Activated B cell treated with CpG ODN at 0.5 μM for 24 hours (primary cell): ENCODE measurements at regions not wholly inside any gene's neighbourhood (a gene's known extent, or its start where the extent isn't known, plus 50 kb on each side); places are given as distances from the start of the nearest gene placed in this dataset.

Source experiments
- ATAC-seq: fragments of 200-7000 bp; cut with Tn5 transposase; one replicate; pipeline ENCODE4 v1.10.0; 2021; ENCODE audit warnings: low read depth, mild to moderate bottlenecking, moderate library complexity
- CTCF ChIA-PET: fragments of 350-600 bp; sonication (Branson Sonifier 250); formaldehyde crosslinking; loops from one replicate; lab custom pipeline; 2021; ENCODE audit warnings: antibody characterized with exemption; lab: Charles Lee
- POLR2A ChIA-PET: fragments of 350-600 bp; sonication (Branson Sonifier 250); formaldehyde crosslinking; loops from one replicate; lab custom pipeline; 2021; ENCODE audit warnings: antibody characterized with exemption; lab: Charles Lee
- DNase-seq: peaks from one replicate; pipeline ENCODE4 v3.0.0; 2022
- H3K27ac Mint-ChIP-seq: one replicate; pipeline ENCODE4 v1.8.0; 2020; ENCODE audit warnings: mixed read lengths
- H3K27me3 Mint-ChIP-seq: one replicate; pipeline ENCODE4 v1.8.0; 2021; ENCODE audit warnings: mixed read lengths
- H3K36me3 Mint-ChIP-seq: one replicate; pipeline ENCODE4 v1.8.0; 2021; ENCODE audit warnings: low read depth, mixed read lengths
- H3K4me1 Mint-ChIP-seq: one replicate; pipeline ENCODE4 v1.8.0; 2021; ENCODE audit warnings: mixed read lengths
- H3K4me3 Mint-ChIP-seq: one replicate; pipeline ENCODE4 v1.8.0; 2020; ENCODE audit warnings: mild to moderate bottlenecking, mixed read lengths
- H3K9me3 Mint-ChIP-seq: one replicate; pipeline ENCODE4 v1.8.0; 2020; ENCODE audit warnings: mixed read lengths
- CTCF ChIP-seq: fragments of 200-600 bp; IDR thresholded peaks from one replicate; pipeline ENCODE4 v1.8.0; 2022; ENCODE audit warnings: antibody characterized with exemption, mild to moderate bottlenecking
- intact Hi-C: fragments of 100-400 bp; cut with micrococcal nuclease; formaldehyde crosslinking; loops from one replicate; pipeline ENCODE4 v1.15.1; 2024

GRCh38 chr14:71579331-71579730 is 352.9 kb upstream of the RGS6 start:
- H3K27me3 Mint-ChIP-seq, result no peaks in the 10 kb centered on the region
- H3K4me3 Mint-ChIP-seq, result no peak overlapping the region
- no peak for ATAC-seq
- DNase-seq, result no peak
- CTCF ChIA-PET, result no interaction called here
- no peaks in the 10 kb centered on the region for H3K9me3 Mint-ChIP-seq
- H3K36me3 Mint-ChIP-seq, result peaks cover 16% of the 10 kb centered on the region
- no peak for TF ChIP-seq CTCF
- POLR2A ChIA-PET, result no interaction called here
- peaks cover 39% of the 10 kb centered on the region for H3K4me1 Mint-ChIP-seq
- intact Hi-C loops, result no loop called here
- H3K27ac Mint-ChIP-seq, result no peak overlapping the region

- CTCF ChIA-PET, result no interaction called here
- POLR2A ChIA-PET, result no interaction called here
- Mint-ChIP-seq H3K36me3 (peaks cover 27% of the 10 kb centered on the region), H3K9me3 (no peaks in the 10 kb centered on the region), H3K4me3 (no peak overlapping the region), H3K27me3 (no peaks in the 10 kb centered on the region), H3K27ac (no peak overlapping the region), H3K4me1 (peaks cover 31% of the 10 kb centered on the region)
- ATAC-seq, result no peak
- no peak for TF ChIP-seq CTCF
- DNase-seq, result no peak
- intact Hi-C loops, result no loop called here
Observed at GRCh38 chr14:71582705-71583104, 349.5 kb upstream of the RGS6 start.

- DNase-seq (no peak), ATAC-seq (no peak)
- Mint-ChIP-seq H3K27ac (no peak overlapping the region), H3K36me3 (peaks cover 31% of the 10 kb centered on the region), H3K9me3 (no peaks in the 10 kb centered on the region), H3K4me1 (peaks cover 30% of the 10 kb centered on the region), H3K4me3 (no peak overlapping the region), H3K27me3 (no peaks in the 10 kb centered on the region)
- CTCF ChIA-PET, result no interaction called here
- TF ChIP-seq CTCF, result no peak
- POLR2A ChIA-PET, result no interaction called here
- intact Hi-C loops, result no loop called here
Observed at GRCh38 chr14:71583194-71583593, 349.0 kb upstream of the RGS6 start.

GRCh38 chr14:71583705-71584104 is 348.5 kb upstream of the RGS6 start:
- intact Hi-C loops, result no loop called here
- H3K27me3 Mint-ChIP-seq, result no peaks in the 10 kb centered on the region
- H3K4me3 Mint-ChIP-seq, result no peak overlapping the region
- DNase-seq (no peak), ATAC-seq (no peak)
- H3K9me3 Mint-ChIP-seq, result no peaks in the 10 kb centered on the region
- POLR2A ChIA-PET, result interaction anchor here (0.7 kb wide), 1 partner anchor 27 kb away, joined by 3 read pairs; no protein-coding TSS in a partner anchor
- no peak for TF ChIP-seq CTCF
- peaks cover 27% of the 10 kb centered on the region for H3K4me1 Mint-ChIP-seq
- H3K36me3 Mint-ChIP-seq, result peaks cover 32% of the 10 kb centered on the region
- CTCF ChIA-PET, result no interaction called here
- no peak overlapping the region for H3K27ac Mint-ChIP-seq

GRCh38 chr14:71585361-71585760 is 346.9 kb upstream of the RGS6 start:
- Mint-ChIP-seq H3K36me3 (peaks cover 39% of the 10 kb centered on the region), H3K27me3 (no peaks in the 10 kb centered on the region), H3K4me1 (peaks cover 30% of the 10 kb centered on the region), H3K4me3 (no peak overlapping the region), H3K27ac (no peak overlapping the region), H3K9me3 (no peaks in the 10 kb centered on the region)
- ChIA-PET POLR2A (no interaction called here), CTCF (no interaction called here)
- intact Hi-C loops, result no loop called here
- TF ChIP-seq CTCF, result no peak
- ATAC-seq (no peak), DNase-seq (no peak)
